ENCODE measurements at regions not wholly inside any gene's neighbourhood (a gene's known extent, or its start where the extent isn't known, plus 50 kb on each side); places are given as distances from the start of the nearest gene placed in this dataset.
"Not testable (repeated sequence)": the region's sequence is repeated elsewhere in the genome, so short reads cannot be mapped to it uniquely, and the experiment has no call there.

- DNase-seq = no peak
These were observed 273.3 kb downstream of the MREG start for GRCh38 chr2:215740071-215740470.

- no peak for DNase-seq
These were observed 275.0 kb downstream of the MREG start for GRCh38 chr2:215738351-215738750.

- DNase-seq = no peak
These were observed 275.9 kb downstream of the MREG start for GRCh38 chr2:215737477-215737876.

- DNase-seq = peak; percentile 67
These were observed 276.6 kb downstream of the MREG start for GRCh38 chr2:215736653-215737290.

GRCh38 chr2:215731108-215731658 is 282.2 kb downstream of the MREG start:
- no peak for DNase-seq

DNA sequence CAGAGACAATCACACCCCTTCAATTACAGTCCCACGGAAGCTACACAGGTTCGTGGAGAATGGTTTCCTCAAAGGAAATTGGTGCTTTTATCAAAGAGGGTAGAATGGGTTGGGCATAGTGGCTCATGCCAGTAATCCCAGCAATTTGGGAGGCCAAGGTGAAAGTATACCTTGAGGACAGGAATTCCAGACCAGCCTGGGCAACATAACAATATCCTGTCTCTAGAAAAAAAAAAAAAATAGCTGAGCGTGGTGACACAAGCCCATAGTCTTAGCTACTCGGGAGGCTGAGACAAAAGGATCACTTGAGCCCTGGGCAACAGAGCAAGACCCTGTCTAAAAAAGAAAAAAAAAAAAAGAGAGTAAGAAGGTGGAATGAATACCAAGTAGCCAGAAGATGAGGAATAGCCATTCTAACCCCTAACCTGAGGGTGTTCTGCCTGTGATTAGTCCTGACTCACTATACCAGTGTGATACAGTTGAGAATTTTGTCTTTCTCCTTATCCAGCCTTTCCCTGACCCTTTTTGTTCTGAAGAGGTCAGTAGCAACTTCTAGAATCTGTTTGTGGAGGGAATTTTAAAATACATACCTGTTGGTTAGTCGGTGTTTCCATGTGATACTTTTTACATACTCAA is 283.2 kb downstream of the MREG start:
- no peak for DNase-seq

DNA sequence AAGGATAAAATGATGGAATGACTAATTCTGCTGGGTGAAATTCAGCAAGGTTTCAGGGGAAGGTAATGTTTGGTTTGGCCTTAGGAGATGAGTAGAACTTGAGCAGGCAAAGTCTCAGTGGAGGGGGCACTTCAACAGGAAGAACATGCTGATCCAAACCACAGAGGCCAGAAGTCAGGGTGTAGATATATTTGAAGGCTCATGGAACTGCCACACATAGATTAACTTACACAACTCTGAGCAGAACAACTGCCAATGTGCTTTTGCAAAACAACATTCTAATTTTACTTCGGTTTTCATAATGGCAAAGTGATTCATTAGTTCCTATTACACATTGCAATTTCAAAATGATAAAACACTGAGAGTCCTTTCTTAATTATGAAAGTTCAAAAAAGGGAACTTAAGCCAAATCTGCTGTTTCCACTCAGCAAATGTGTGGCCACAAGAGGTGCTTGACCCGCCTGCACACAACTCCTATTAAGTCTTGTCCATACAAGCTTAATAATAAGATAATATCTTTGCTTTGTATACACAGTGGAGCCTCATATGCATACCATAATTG is 284.8 kb downstream of the MREG start:
- peak; percentile 95 for DNase-seq

- DNase-seq = peak; percentile 72
These were observed 285.5 kb downstream of the MREG start for GRCh38 chr2:215727507-215728503.

DNA sequence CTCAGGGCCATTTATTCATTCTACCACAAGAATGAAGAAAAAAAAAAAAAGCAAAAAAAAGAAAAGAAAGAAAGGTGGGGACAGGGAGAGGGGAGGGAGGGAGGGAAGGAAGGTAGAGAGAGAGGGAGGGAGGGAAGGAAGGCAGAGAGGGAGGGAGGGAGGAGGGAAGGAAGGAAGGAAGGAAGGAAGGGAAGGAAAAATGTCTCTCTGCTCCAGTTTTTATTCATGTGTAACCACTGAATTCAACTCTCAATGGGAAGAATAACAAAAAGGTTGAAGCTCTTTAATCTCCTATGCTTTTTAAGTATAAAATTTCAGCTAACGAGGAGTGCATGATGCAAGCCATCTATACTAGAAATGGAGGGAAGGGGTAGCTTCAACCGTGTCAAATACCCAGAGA is 287.3 kb downstream of the MREG start:
- no peak for DNase-seq

GRCh38 chr2:215724146-215724545 is 288.3 kb upstream of the FN1 start:
- no peak for DNase-seq

DNA sequence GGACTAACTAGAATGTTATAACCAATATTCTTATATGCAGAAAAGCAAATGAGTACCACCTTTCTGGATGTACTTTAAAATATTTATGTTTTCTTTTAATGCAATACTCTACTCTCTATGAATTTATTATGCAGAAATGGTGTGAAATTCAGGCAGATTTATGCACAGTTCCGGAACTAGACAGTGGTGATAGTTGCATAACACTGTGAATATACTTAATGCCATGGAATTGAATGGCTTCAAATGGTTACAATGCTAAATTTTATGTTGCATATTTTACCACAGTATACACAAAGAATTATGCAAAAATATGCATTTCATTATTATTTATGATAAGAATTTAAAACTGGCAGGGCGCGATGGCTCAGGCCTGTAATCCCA is 287.8 kb upstream of the FN1 start:
- DNase-seq = no peak

- peak; percentile 50 for DNase-seq
These were observed 287.2 kb upstream of the FN1 start for GRCh38 chr2:215722986-215723630.

DNA sequence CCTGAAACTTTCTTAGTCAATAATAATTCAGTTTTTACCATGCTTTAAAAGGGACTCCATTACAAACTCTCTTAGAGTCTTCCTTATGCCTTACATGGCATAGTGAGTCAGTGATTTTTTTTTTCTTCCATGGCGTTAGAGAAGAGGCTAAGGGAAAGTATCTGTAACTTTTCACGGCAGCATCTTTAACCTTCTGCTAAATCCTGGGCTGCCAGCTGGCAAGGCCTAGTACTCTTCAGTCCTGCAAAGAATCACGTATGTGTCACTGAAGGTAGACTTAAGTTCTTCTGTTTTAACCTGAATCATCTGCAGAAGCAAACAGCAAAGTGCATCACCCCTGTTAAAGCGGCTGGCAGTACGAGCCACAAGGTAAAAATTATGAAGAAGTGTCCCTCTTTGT is 286.3 kb upstream of the FN1 start:
- DNase-seq = peak; percentile 31

DNA sequence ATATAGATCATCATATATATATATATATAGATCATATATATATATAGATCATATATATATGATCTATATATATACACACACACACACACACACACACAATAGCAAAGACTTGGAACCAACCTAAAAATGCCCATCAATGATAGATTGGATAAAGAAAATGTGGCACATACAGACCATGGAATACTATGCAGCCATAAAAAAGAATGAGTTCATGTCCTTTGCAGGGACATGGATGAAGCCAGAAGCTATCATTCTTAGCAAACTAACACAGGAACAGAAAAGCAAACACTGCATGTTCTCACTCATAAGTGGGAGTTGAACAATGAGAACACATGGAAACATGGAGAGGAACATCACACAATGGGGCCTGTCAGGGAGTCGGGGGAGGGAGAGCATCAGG is 285.6 kb upstream of the FN1 start:
- DNase-seq = not testable (repeated sequence)

DNA sequence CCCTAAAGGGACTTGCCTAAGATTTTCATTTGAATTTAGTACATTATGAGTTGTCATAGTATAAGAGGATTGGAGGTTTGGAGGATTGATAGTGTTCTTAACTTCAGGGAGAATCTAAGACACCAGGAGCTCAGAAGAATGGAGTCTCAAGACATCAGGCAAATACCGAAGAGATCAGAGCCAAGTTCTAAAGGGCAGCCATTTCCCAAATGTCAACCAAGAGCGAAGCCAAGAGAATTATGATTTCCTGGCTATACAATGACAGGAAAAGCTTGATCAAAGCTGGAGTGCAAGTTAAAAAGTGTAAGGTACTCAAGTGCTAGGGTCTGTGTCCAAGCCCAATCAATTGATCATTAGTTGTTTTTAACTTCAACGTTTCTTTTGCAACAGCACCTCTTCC is 283.0 kb upstream of the FN1 start:
- DNase-seq = no peak

DNA sequence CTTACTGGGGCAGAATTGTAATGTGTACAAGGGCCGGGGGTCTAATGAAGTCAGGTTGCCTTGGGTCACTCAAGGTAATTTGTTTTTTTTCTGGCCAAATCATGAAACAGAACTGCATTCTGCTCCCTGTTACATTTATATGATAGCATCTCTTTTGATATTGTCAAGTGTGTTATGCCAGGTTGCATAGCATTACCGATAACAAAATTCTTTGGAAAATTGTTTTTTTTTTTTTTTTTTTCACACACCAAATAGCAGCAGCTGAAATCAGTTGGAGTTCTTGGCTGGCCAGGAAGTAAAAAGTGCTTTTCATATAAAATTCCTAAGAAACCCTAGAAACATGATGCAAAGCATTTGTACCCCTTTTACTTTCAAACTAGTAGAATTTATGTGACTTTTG is 282.6 kb upstream of the FN1 start:
- DNase-seq = no peak

- DNase-seq = peak; percentile 58
These were observed 281.9 kb upstream of the FN1 start for GRCh38 chr2:215717501-215718381.

GRCh38 chr2:215716956-215717355 is 281.1 kb upstream of the FN1 start:
- DNase-seq = no peak

- peak; percentile 91 for DNase-seq
These were observed 277.3 kb upstream of the FN1 start for GRCh38 chr2:215712871-215713790.

DNA sequence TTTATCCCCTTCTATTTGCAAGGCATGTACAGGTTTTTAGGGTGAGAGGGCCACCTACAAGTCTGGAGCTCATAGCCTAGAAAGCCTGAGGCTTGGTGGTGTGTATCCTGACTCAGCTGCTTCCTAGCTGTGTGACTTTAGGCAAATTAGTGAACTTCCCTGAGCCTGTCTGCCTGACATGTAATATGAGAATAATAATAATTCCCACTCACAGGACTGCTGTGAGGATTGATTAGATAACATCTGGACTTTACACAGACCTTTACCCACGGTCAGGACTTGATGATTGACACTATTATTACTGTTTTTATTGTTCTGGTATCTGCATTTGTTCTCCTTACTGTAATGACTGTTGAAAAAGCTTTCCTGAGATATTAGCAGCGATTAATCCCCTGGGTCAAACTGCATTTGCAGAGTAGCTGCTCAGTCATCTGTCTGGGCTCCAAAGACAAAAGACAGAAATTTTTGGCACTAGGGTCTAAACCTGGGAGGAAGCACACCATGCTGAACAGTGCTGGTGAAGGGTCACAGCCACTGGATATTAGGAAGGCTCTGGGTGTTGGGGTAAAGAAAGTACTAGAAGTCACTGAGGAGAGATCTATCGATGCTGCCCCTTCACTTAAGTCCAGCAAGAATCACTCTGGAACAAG is 276.5 kb upstream of the FN1 start:
- DNase-seq = peak; percentile 35

Data from fibroblast of upper back skin (primary cell).